ENCODE measurements at regions not wholly inside any gene's neighbourhood (a gene's known extent, or its start where the extent isn't known, plus 50 kb on each side); places are given as distances from the start of the nearest gene placed in this dataset.
"Not testable (repeated sequence)": the region's sequence is repeated elsewhere in the genome, so short reads cannot be mapped to it uniquely, and the experiment has no call there.

DNA sequence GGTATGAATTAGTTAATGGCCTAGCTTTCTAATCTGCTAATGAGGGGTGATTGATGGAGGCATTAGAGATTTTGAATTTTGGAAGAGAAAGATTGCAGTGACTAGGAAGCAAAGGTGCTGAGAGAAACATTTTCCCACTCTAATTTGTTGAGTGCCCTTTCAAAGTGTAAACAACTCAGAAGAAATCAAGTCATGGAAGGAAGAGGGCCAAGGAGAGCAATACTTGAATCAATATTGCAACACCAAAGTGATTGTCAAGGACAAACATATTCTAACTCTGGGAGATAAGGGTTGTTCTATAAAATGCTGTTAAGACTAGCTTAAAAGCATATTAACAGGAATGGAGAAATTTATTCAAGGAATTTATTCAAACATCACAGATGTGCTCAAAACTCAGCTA lies 182.7 kb upstream of the FERMT1 start:
- intact Hi-C loops (cut with DNase I) = no loop called here
- no peak for DNase-seq (ENCODE audit: low spot score)
- no peak for ATAC-seq

DNA sequence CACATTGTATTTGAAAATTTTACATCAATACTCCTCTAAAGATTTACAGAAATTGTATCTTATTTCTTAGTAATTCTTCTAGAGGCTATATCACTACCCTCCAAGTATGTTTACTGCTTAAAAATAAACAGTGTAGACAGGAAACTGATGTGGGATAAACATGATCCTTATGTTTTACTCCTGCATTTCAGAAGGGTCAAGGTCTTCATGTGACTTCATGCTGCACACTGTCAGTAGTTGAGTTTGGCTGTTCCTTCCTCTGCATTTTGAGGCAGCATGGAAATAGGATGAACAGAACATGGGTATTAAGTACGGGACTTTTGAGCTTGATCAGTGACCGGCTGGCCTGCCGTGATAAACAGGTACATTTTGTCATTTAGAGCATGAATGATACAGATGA lies 179.2 kb upstream of the FERMT1 start:
- DNase-seq (ENCODE audit: low spot score) (no peak), ATAC-seq (no peak)
- intact Hi-C loops (cut with DNase I) = no loop called here

DNA sequence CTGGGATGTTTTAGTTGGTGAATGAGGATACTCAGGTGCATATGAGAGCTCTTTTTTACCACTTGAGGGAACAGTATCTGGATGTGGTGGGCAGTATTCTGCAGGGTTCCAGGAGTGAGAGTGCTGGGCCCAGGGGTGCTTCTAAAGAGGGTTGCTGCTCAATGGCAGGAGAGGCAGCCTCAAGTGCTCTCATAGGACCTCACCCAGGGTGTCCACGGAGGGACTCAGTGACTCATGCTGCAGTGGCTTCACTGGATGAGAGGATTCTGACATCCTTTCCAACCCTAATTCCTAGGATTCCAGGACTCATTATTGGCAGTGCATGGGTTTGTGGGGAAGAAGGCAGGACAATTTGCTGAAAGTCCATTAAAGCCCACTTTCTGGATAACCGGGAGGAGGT lies 176.6 kb upstream of the FERMT1 start:
- intact Hi-C loops (cut with DNase I) = no loop called here
- no peak for DNase-seq (ENCODE audit: low spot score)
- ATAC-seq = no peak

DNA sequence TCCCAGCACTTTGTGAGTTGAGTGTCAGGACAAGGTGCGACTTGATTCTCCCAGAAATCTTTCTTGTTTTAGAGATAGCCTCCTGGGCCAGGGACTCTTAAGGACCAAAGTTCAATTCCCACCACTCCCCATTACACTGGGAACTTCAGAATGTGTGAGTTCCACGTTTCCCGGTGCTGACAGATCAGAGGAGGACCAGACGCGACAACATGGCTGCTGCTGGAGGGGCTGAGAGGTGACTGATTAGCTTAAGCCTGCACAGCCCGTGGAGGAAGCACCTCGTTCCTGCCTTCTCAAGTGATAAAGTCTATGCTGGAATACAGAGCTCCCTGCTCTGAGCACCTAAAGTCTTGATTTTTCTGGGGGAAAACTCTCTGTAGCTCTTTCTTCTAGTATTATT lies 175.2 kb upstream of the FERMT1 start:
- ATAC-seq = no peak
- DNase-seq (ENCODE audit: low spot score) = no peak
- intact Hi-C loops (cut with DNase I) = no loop called here

DNA sequence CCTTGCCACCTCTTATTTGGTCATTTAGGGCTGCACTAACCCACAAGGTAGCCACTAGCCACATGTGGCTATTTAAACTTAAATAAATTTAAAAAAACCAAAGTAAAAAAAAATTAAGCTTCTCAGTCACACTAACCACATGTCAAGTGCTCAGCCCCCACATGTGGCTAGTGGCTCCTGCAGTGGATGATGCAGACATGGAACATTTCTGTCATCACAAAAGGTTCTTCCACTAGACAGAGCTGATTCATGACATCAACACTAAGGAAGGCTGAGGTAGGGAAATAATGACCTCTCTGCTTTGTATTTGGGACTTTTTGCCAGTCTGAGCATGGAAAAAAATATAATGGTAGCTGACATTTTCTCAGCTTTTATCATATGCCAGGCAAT lies 173.0 kb upstream of the FERMT1 start:
- intact Hi-C loops (cut with DNase I) = no loop called here
- DNase-seq (ENCODE audit: low spot score) (no peak), ATAC-seq (no peak)

DNA sequence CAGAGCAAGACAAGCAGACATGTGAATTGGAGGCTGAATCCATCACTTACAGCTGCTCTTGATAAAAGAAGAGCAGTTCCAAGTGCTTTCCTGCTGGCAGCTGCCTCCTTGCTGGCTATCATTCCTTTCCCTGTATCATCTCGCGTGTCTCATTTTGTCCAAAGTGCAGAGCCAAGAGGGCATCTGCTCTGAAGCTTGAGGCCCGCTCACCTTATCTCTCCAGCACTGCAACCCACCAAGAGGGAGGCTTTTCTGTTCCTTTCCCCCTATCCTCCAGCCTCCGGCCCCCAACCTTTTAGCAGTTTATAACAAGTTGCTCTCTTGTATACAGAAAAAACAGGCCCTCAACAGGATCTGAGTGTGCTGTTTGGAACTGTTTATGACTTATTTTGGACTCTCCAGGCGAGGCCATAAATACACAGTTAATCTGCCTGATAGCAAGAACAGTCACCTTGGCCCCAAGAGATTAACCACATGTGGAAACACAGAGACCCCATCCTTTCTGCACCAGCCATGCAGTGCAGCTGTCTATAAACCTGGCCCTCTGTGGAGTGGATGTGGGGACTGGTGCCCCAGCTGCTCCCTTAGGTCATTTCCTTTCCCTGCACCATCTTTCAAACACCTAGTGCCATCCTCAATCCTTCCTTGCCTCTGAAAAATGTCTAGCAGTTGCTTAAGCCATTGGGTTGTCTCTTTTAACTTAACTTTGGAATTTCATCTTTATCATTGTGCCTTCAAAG lies 172.5 kb upstream of the FERMT1 start:
- ATAC-seq = no peak
- DNase-seq (ENCODE audit: low spot score) = no peak
- intact Hi-C loops (cut with DNase I) = no loop called here

DNA sequence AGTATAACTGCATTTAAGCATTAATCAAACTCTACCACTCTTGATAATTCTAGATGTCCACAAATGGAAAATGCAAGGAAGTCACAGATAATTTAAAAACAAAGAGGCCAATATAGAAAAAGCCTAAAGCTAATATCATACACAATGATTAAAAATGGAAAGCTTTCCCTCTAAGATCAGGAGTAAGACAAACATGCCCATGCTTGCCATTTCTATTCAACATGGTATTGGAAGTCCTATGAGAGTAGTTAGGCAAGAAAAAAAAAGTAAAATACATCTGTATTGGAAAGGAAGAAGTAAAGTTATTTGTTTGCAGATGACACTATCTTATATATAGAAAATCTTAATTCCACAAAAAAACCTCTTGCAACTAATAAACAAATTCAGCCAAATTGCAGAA lies 164.6 kb upstream of the FERMT1 start:
- no peak for DNase-seq (ENCODE audit: low spot score)
- ATAC-seq = no peak
- intact Hi-C loops (cut with DNase I) = no loop called here

DNA sequence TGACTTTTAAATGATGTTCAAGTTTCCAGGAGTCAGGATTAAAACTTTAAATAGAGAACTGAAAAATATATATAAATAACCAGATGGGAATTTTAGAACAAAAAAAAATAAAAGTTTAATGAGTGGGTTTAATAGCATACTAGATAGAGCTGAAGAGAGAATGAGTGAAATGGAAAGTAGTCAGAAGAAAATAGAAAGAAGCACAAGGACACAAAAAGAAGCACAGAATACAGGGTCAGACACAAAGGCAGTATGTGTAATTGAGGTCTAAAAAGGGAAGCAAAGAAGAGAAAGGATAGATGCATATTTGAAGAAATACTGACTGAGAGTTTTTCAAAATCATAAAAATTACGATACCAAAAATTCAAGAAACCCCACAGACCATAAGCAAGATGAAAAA lies 159.8 kb upstream of the FERMT1 start:
- ATAC-seq = no peak
- DNase-seq (ENCODE audit: low spot score) = no peak
- intact Hi-C loops (cut with DNase I) = no loop called here

DNA sequence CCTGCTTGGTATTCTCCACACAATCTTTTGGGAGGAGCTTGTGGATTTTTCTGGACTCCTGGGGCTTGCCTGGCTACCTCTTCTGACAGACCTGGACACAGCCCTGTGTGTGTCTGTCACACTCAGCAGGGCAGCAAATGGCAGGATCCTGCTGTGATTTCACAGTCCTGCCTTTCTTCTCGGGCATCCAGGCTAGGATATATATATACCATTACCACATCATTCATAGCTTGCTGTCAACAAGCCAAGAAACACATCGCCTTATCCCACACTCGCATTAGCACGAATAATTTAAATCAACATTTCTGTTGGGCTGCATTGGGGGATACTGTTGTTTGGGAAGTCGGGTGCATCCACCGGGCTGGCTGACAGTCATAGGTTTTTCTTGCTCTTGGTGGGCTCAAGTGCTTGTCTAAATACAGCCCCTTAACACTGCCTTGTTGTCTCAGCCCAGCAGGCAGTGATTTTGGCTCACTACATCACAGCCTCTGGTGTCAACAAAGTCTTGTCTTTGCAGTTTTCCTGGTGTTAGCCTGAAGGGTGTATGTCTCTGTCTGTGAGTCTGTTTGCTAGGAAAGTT lies 154.9 kb upstream of the FERMT1 start:
- intact Hi-C loops (cut with DNase I) = no loop called here
- ATAC-seq = no peak
- DNase-seq (ENCODE audit: low spot score) = no peak

DNA sequence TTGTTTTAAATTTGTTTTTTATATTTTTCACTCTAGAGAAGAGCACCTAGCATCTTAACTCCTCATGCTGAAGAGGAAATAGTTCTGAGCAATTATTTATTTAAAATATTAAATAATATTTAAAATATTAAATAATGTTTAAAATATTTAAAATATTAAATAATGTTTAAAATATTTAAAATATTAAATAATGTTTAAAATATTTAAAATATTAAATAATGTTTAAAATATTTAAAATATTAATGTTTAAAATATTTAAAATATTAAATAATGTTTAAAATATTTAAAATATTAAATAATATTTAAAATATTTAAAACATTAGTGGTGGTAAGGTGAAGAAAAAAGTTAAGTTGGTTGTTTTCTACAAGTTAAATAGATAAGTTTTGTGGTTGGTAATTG lies 147.6 kb upstream of the FERMT1 start:
- ATAC-seq; intact Hi-C loops (cut with DNase I); DNase-seq (ENCODE audit: low spot score): not testable (repeated sequence)

DNA sequence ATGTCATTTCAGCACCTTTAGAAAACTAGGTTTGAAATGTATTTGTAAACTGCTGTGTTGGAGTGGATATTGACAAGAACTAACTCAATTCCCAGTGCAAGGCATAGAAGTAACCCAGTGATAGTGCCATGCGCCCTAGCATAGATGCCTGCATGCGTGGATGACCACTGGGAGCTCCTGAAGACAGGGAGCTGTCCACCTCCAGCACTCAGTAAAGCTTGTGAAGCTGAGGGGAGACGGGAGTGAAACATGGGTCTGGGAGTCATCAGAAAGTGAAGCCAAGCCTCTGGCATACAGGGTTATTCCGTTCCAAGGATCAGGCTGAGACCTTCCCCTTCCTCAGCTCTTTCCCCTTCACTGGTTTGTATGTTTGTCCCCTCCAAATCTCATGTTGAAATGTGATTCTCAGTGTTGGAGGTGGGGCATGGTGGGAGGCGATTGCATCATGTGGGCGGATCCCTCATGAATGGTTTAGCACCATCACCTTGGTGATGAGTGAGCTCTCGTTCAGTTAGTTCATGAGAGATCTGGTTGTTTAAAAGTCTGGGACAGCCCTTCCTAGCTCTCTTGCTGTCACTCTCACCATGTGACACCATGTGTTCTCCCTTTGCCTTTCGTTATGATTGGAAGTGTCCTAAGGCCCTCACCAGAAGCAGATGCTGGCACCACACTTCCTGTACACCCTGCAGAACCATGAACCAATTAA lies 146.5 kb upstream of the FERMT1 start:
- ATAC-seq (no peak), DNase-seq (ENCODE audit: low spot score) (no peak)
- intact Hi-C loops (cut with DNase I) = no loop called here

DNA sequence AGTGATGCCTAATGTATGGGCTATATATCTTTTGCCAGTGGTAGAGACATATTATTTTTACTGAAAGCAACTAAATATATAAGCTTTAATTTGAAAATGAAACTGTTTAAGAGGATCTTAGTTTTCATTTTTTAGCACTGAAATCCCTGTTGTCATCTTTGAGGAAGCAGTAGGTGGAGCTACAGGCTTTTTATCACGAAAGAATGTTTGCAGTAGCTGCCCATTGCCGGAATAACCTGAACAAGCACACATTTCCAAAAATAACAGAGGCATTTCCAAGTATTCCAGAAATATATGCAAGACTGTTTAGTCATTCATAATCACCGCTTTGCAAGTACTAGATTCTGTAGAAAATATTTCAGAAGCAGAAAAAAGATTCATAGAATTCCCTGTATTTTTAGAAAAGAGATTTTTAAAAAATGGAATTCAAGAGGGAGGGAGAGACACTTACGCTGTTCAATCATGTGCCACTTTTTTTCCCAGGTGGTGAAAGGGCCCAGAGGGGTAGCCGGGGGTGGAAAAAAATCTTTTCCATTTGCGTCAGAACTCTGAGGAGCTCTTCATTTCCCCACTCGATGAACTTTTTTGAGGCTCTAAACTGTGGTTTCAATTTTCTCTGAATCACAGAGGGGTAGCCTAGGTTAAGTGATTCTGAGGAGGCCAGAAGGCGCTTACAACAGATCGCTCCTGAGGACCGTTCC lies 142.5 kb upstream of the FERMT1 start:
- intact Hi-C loops (cut with DNase I) = no loop called here
- DNase-seq (ENCODE audit: low spot score) = no peak
- ATAC-seq = peak; percentile 90

DNA sequence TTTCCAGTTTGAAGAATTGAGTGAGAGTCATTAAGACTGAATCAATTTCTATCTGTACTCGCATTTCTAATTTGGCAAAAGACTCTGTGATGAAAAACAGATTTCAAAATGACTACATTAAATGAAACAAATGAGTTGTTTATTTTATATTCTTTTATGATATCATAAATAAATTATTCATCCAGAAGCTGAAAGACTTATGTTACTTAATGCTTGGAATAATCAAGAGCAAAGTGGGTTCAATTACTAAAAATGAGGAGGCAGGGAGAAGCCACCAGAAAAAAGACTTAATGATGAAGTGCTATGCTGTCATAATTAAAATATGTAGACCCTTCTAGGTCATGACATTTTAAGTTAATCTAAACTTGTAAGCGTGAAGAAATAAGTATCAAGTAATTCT lies 130.6 kb upstream of the FERMT1 start:
- DNase-seq (ENCODE audit: low spot score) = no peak
- ATAC-seq = no peak
- intact Hi-C loops (cut with DNase I) = no loop called here

DNA sequence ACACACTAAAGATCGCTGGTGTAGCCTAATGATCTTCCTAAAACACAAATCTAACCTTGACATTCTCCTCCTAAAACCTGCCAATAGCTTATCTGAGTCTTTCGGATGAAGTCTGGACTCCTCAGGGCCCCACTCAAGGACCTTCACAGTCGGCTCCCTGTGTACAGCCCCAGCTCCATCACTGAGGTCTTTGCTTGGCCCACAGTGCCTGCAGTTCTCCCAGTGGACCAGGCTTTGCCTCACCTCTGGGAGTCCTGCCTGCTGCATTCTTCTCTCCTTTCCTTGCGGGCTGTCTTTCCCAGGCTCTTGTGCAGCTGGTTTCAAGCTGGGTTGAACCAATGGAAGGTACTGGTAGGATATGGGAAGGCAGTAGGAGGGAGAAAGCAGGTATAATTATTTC lies 122.6 kb upstream of the FERMT1 start:
- intact Hi-C loops (cut with DNase I) = no loop called here
- ATAC-seq = no peak
- DNase-seq (ENCODE audit: low spot score) = no peak

DNA sequence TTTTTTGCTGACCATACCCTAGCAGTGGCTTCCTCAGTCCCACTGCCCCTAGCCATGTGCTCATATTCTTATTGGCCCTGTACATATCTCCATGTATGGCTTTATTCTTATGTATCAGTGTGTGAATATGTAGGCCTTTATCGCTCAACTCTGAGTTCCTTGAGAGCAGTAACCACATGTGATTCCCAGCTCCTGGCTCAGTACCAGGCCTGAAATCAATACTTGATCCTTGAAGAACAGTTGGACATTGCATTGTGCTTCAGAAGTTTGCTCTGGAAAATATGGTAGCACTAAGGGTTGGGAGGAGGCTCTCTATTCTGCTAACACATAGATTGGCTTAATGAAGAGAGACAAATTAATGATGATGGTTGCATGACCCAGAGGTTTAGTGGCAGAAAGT lies 118.8 kb upstream of the FERMT1 start:
- no peak for DNase-seq (ENCODE audit: low spot score)
- ATAC-seq = no peak
- intact Hi-C loops (cut with DNase I) = no loop called here

DNA sequence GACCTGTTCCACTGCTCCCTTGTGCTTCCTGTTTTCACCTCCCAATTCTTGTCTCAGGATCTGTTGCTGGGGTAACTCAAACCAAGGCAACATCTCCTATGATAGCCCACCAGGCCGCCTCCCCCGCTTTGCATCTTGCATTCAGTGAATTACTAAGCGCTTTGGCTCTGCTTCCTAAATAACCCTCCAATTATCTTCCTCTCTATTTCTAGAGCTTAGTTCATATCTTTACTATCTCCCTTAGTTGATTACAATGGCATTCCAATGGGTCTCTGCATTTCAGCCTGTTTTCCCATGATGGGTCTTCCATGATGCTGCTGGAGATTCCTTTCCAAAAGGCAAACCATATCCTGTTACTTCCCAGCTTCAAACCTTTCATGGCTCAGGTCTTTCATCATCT lies 117.2 kb upstream of the FERMT1 start:
- intact Hi-C loops (cut with DNase I) = no loop called here

DNA sequence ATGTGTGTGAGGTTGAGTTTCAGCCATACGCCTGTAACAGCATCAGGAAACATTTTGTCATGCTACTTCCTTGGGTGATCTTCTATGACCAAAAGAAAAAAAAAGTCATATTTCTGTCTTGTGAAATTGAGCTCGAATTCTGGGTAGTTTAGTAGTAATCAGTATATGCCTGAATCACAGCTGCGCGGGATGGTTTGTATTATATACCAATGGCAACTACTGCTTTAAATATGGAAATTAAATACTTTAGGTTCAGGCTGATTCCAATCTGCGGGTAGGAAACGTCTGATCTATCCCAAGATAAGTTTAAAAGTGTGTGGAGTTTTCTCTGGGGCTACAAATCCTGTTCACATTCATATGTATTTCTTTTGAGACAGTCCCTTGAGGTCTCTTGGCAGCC lies 115.6 kb upstream of the FERMT1 start:
- intact Hi-C loops (cut with DNase I) = no loop called here
- DNase-seq (ENCODE audit: low spot score) (no peak), ATAC-seq (no peak)

More for the DNA sequence above, 117.2 kb upstream of the FERMT1 start:
- ATAC-seq (no peak), DNase-seq (ENCODE audit: low spot score) (no peak)

DNA sequence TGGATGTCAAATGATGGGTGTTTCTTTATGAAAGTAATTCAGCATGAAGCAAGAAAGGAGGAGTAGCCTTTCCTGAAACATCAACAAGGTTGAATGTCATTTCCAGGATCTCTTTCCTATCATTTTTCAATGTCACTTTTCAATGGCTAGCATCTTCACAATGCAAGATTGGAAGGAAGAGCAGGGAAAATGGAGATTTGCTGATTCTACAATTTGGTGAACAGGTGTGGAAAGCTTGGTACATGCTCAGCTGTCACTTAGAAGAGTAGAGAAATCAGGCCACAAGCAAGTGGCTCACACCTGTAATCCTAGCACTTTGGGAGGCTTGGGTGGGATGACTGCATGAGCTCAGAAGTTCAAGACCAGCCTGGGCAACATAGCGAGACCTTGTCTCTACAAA lies 112.7 kb upstream of the FERMT1 start:
- DNase-seq (ENCODE audit: low spot score) (no peak), ATAC-seq (no peak)
- intact Hi-C loops (cut with DNase I) = no loop called here

DNA sequence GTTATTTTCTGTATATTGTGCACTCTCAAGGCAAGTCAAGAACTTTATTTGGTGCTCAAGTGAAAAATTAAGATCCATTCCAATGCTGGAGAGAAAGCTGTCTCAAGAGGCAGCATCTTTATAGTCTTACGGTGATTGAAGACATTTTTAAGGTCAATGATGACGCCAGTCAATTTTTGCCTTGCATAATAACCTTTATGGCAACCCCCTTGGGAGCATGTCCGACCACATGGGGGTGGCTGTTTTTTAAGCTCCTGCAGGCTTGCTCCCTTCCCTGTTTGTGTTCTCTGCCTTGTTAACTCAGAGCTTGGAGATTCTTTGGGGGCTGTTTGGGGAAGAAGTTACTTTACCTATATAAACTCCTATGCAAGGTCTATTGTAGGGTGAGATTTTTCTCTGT lies 109.6 kb upstream of the FERMT1 start:
- no peak for DNase-seq (ENCODE audit: low spot score)
- intact Hi-C loops (cut with DNase I) = no loop called here
- no peak for ATAC-seq

DNA sequence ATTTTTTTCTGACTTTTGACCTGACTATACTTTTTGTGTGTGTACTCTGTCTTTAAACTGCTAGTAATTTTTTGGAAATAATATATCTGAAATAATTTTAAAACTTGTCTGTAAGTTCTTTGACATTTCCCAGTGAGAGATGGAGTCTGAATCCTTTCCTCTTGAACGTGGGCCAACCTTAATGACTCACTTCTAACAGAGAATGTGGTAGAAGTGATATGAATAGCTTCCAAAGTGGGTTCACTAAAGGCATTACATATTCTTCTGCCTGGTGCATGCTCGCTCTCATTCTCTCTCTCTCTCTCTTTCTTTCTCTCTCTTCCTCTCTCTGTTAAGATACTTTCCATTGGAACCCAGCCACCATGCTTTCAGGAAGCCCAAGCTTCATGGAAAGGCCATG lies 108.7 kb upstream of the FERMT1 start:
- ATAC-seq = no peak
- no peak for DNase-seq (ENCODE audit: low spot score)
- intact Hi-C loops (cut with DNase I) = no loop called here
